Kidney epithelial cell (primary cell): ENCODE measurements at regions not wholly inside any gene's neighbourhood (a gene's known extent, or its start where the extent isn't known, plus 50 kb on each side); places are given as distances from the start of the nearest gene placed in this dataset.

Source experiments
- DNase-seq: peaks from one replicate; pipeline ENCODE4 v3.0.0-alpha.2; 2010; ENCODE audit warnings: low read depth
- H3K27me3 ChIP-seq: 2 replicates; pipeline ENCODE4 v1.6.0; 2011; ENCODE audit warnings: low read length; ENCODE audit not compliant: control insufficient read depth, insufficient read depth
- H3K36me3 ChIP-seq: 2 replicates; pipeline ENCODE4 v1.5.1; 2011; ENCODE audit warnings: low read length; ENCODE audit not compliant: control insufficient read depth, insufficient read depth
- H3K4me3 ChIP-seq: 2 replicates; pipeline ENCODE4 v1.5.1; 2011; ENCODE audit warnings: low read depth, mild to moderate bottlenecking, control low read depth, low read length
- TF ChIP-seq, protein P1 (sequence below): IDR thresholded peaks from 2 replicates; pipeline ENCODE4 v1.5.1; 2011; ENCODE audit warnings: mild to moderate bottlenecking, moderate library complexity, low read length, control low read depth, inconsistent platforms; ENCODE audit not compliant: insufficient read depth, poor library complexity, severe bottlenecking

DNA sequence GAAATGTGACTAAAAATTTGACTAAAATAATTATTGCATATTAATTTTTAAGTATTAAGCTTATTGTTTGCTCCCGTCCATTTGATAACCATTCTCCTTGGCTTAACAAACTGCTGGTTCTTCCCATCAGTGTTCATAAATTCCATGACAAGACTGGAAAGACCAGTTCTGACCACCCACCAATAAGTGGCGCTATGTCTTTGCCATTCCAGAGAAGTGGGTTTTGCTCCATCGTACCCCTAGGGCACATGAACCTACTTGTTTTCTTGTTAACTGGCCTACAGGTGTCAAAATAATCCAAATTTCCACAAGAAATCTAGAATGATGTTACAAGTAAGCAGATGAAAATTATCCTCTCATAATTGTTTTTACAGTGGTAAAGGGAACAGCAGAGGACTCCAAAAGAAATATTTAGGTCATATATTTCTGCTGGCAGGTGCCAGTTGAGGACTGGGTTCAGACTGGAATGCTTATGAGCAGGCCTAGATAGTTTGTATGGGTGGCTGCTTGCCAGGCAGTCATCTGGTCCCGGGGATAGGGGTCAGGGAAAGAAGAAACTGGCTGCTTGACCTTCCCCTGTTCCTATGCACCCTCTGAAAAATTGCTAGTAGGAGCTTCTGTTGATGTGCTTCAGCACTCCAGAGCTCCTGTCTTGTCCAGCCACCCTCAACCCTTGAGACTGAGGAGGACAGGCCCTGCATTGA is 283.1 kb upstream of the ADAMTSL1 start:
- no peaks in the 10 kb centered on the region for H3K27me3 ChIP-seq
- TF ChIP-seq, protein P1, sequence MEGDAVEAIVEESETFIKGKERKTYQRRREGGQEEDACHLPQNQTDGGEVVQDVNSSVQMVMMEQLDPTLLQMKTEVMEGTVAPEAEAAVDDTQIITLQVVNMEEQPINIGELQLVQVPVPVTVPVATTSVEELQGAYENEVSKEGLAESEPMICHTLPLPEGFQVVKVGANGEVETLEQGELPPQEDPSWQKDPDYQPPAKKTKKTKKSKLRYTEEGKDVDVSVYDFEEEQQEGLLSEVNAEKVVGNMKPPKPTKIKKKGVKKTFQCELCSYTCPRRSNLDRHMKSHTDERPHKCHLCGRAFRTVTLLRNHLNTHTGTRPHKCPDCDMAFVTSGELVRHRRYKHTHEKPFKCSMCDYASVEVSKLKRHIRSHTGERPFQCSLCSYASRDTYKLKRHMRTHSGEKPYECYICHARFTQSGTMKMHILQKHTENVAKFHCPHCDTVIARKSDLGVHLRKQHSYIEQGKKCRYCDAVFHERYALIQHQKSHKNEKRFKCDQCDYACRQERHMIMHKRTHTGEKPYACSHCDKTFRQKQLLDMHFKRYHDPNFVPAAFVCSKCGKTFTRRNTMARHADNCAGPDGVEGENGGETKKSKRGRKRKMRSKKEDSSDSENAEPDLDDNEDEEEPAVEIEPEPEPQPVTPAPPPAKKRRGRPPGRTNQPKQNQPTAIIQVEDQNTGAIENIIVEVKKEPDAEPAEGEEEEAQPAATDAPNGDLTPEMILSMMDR = no peak
- H3K36me3 ChIP-seq = no peaks in the 10 kb centered on the region
- DNase-seq = no peak
- H3K4me3 ChIP-seq = no peak overlapping the region

DNA sequence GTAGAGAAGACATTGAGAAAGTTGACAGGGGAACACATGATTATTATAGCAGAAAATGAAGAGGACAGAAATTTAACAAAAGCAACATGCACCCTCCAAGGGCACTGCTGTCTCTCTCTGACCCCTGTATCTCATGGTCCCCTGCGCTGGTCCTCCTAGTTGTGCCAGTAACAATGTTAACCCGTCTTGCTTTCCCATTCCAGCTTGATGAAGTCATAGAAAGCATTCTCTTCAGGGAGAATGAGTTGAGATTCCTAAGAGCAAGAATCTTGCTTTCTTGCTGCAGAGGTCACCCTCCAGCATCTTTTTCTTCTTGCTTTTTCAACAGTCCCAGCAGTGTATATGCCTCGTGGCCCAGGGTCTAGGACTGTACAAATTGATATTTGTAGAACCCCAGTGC is 279.6 kb upstream of the ADAMTSL1 start:
- H3K27me3 ChIP-seq = no peaks in the 10 kb centered on the region
- no peak for DNase-seq
- TF ChIP-seq, protein P1 = no peak
- H3K36me3 ChIP-seq = no peaks in the 10 kb centered on the region
- no peak overlapping the region for H3K4me3 ChIP-seq

DNA sequence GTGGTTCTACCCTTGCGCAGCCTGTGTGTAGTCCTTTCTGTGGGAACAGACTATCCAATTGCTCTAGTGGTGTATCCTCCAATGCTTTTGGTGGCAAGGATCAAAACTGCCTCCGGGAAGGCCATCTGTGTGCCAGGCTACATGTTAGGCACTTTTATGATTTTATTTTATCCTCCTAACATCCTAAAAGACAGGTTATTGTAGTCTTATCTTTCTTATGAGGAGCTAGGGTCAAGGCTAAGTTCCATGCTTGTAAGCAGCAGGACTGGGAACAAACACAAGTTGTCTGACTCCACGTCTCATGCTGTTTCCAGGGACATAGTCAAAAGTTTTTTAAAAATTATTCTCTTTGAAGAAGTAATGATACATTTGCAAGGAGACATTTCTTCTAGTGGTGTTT is 278.7 kb upstream of the ADAMTSL1 start:
- H3K27me3 ChIP-seq = no peaks in the 10 kb centered on the region

DNA sequence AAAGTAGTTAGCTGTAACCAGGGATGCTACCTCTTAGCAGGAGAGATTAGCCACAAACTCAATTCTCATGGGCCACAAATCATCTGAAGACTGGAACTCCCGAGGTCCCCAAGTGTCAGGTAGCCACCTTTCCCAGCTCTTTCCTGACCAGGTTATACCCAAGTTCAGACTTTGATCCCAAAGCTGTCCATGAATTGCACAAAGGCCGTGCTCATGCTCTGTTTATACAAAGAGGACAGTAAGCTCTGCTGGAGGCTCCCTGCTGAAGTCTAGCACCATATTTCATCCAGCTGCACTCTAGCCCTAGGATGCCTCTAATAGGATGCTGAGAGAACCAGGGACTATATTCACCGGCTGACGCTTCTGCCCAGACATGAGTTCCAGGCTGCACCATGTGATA is 271.0 kb upstream of the ADAMTSL1 start:
- H3K36me3 ChIP-seq = no peaks in the 10 kb centered on the region
- no peaks in the 10 kb centered on the region for H3K27me3 ChIP-seq
- H3K4me3 ChIP-seq = no peak overlapping the region
- no peak for DNase-seq
- TF ChIP-seq, protein P1 = no peak

More for the DNA sequence above, 278.7 kb upstream of the ADAMTSL1 start:
- TF ChIP-seq, protein P1 = no peak
- no peak overlapping the region for H3K4me3 ChIP-seq
- no peak for DNase-seq
- H3K36me3 ChIP-seq = no peaks in the 10 kb centered on the region

DNA sequence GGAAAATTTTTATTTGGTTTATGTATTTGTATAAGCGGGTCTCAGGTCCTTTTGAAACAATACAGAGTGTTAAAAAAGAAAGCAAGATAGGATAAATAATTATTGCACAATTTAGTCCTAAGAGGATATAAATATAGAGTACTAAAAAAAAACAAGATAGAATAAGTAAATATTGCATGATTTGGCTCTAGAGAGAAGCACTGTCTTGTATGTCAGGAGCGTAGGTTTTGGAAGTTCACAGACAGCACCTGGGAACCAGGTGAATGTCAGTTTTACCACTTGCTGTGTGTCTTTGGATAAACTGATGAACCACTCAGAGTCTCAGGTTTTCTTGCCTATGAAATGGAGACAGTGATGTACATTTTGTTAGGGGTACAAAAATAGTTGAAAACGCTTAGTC is 266.2 kb upstream of the ADAMTSL1 start:
- Histone ChIP-seq H3K4me3 (no peak overlapping the region), H3K36me3 (no peaks in the 10 kb centered on the region), H3K27me3 (no peaks in the 10 kb centered on the region)
- TF ChIP-seq, protein P1 = no peak
- no peak for DNase-seq
